ENCODE measurements at regions not wholly inside any gene's neighbourhood (a gene's known extent, or its start where the extent isn't known, plus 50 kb on each side); places are given as distances from the start of the nearest gene placed in this dataset.

GRCh38 chr3:124451630-124452317 lies 278.5 kb upstream of the UMPS start:
- Mint-ChIP-seq H3K4me3 (no peak overlapping the region), H3K36me3 (ENCODE audit: low read depth) (peaks cover 83% of the 10 kb centered on the region), H3K9me3 (no peaks in the 10 kb centered on the region), H3K4me1 (no peaks in the 10 kb centered on the region), H3K27me3 (ENCODE audit: low read depth, poor library complexity) (peaks cover 3% of the 10 kb centered on the region), H3K27ac (no peak overlapping the region)
- no peak for DNase-seq
- no peak for TF ChIP-seq CTCF (IDR thresholded peaks at IDR 0.05)

GRCh38 chr3:124453189-124453588 lies 277.1 kb upstream of the UMPS start:
- Mint-ChIP-seq H3K9me3 (no peaks in the 10 kb centered on the region), H3K4me1 (no peaks in the 10 kb centered on the region), H3K4me3 (no peak overlapping the region), H3K27me3 (ENCODE audit: low read depth, poor library complexity) (no peaks in the 10 kb centered on the region), H3K27ac (no peak overlapping the region), H3K36me3 (ENCODE audit: low read depth) (peaks cover 87% of the 10 kb centered on the region)
- no peak for DNase-seq
- TF ChIP-seq CTCF (IDR thresholded peaks at IDR 0.05): no peak

- H3K36me3 Mint-ChIP-seq (ENCODE audit: low read depth): peaks cover 63% of the 10 kb centered on the region
- H3K4me1 Mint-ChIP-seq: peaks cover 3% of the 10 kb centered on the region
- DNase-seq: no peak
- no peaks in the 10 kb centered on the region for H3K9me3 Mint-ChIP-seq
- no peak overlapping the region for H3K4me3 Mint-ChIP-seq
- TF ChIP-seq CTCF (IDR thresholded peaks at IDR 0.05): no peak
- no peak overlapping the region for H3K27ac Mint-ChIP-seq
- no peaks in the 10 kb centered on the region for H3K27me3 Mint-ChIP-seq (ENCODE audit: low read depth, poor library complexity)
Observed at GRCh38 chr3:124455891-124456290, 274.4 kb upstream of the UMPS start.

GRCh38 chr3:124456506-124456905 lies 273.7 kb upstream of the UMPS start:
- H3K27ac Mint-ChIP-seq: no peak overlapping the region
- H3K27me3 Mint-ChIP-seq (ENCODE audit: low read depth, poor library complexity): no peaks in the 10 kb centered on the region
- H3K9me3 Mint-ChIP-seq: no peaks in the 10 kb centered on the region
- H3K4me3 Mint-ChIP-seq: no peak overlapping the region
- TF ChIP-seq CTCF (IDR thresholded peaks at IDR 0.05): no peak
- peaks cover 3% of the 10 kb centered on the region for H3K4me1 Mint-ChIP-seq
- DNase-seq: no peak
- peaks cover 60% of the 10 kb centered on the region for H3K36me3 Mint-ChIP-seq (ENCODE audit: low read depth)

GRCh38 chr3:124459678-124460077 lies 270.6 kb upstream of the UMPS start:
- no peak for DNase-seq
- H3K4me1 Mint-ChIP-seq: peaks cover 3% of the 10 kb centered on the region
- TF ChIP-seq CTCF (IDR thresholded peaks at IDR 0.05): no peak
- H3K9me3 Mint-ChIP-seq: no peaks in the 10 kb centered on the region
- peaks cover 63% of the 10 kb centered on the region for H3K36me3 Mint-ChIP-seq (ENCODE audit: low read depth)
- H3K4me3 Mint-ChIP-seq: no peak overlapping the region
- H3K27me3 Mint-ChIP-seq (ENCODE audit: low read depth, poor library complexity): no peaks in the 10 kb centered on the region
- H3K27ac Mint-ChIP-seq: no peak overlapping the region

- Mint-ChIP-seq H3K9me3 (no peaks in the 10 kb centered on the region), H3K27ac (no peak overlapping the region), H3K4me1 (peaks cover 3% of the 10 kb centered on the region), H3K27me3 (ENCODE audit: low read depth, poor library complexity) (no peaks in the 10 kb centered on the region), H3K4me3 (no peak overlapping the region), H3K36me3 (ENCODE audit: low read depth) (peaks cover 51% of the 10 kb centered on the region)
- no peak for DNase-seq
- TF ChIP-seq CTCF (IDR thresholded peaks at IDR 0.05): no peak
Observed at GRCh38 chr3:124461126-124461525, 269.1 kb upstream of the UMPS start.

All from nephron progenitor cell (in vitro differentiated cells).